Natural killer cell (primary cell): ENCODE measurements at regions not wholly inside any gene's neighbourhood (a gene's known extent, or its start where the extent isn't known, plus 50 kb on each side); places are given as distances from the start of the nearest gene placed in this dataset.

Experiments used
- ATAC-seq, 3 donors: fragments of 150-1000 bp in 2 of 3; fragments of 200-7000 bp in 1 of 3; cut with Tn5 transposase; 1 replicate in 1 of 3; 2 replicates in 2 of 3; pipeline ENCODE4 v1.10.0; 2021; ENCODE audit warnings: mild to moderate bottlenecking in 2 of 3, moderate library complexity in 2 of 3
- DNase-seq, 2 donors: peaks; one replicate each; pipeline versions ENCODE4 v3.0.0 to v3.0.0-alpha.2; 2013 to 2021; ENCODE audit warnings: mixed read lengths in 1 of 2
- H3K27ac ChIP-seq: one replicate; pipeline ENCODE4 v1.5.1; 2013; ENCODE audit warnings: mild to moderate bottlenecking, low read length
- H3K27me3 ChIP-seq: one replicate; pipeline ENCODE4 v1.6.1; 2013; ENCODE audit warnings: low read length; ENCODE audit not compliant: control insufficient read depth, insufficient read depth
- H3K36me3 ChIP-seq: one replicate; pipeline ENCODE4 v1.6.1; 2013; ENCODE audit warnings: low read length; ENCODE audit not compliant: control insufficient read depth, insufficient read depth
- H3K4me1 ChIP-seq: one replicate; pipeline ENCODE4 v1.6.1; 2013; ENCODE audit warnings: low read length; ENCODE audit not compliant: control insufficient read depth, insufficient read depth
- H3K4me3 ChIP-seq: one replicate; pipeline ENCODE4 v1.5.1; 2013; ENCODE audit warnings: low read length
- H3K9me3 ChIP-seq: one replicate; pipeline ENCODE4 v1.6.1; 2013; ENCODE audit warnings: low read length; ENCODE audit not compliant: control insufficient read depth, insufficient read depth
- H3K27ac Mint-ChIP-seq, 2 donors: one replicate each; pipeline ENCODE4 v1.8.0; 2022; ENCODE audit warnings: mild to moderate bottlenecking in 2 of 2, mixed read lengths in 2 of 2, moderate library complexity in 1 of 2
- H3K27me3 Mint-ChIP-seq, 2 donors: one replicate each; pipeline ENCODE4 v1.8.0; 2022; ENCODE audit warnings: low read depth in 2 of 2, mixed read lengths in 2 of 2
- H3K36me3 Mint-ChIP-seq: one replicate; pipeline ENCODE4 v1.8.0; 2022; ENCODE audit warnings: mixed read lengths
- H3K4me1 Mint-ChIP-seq, 2 donors: one replicate each; pipeline ENCODE4 v1.8.0; 2022; ENCODE audit warnings: mixed read lengths in 2 of 2
- H3K4me3 Mint-ChIP-seq: one replicate; pipeline ENCODE4 v1.8.0; 2022; ENCODE audit warnings: mild to moderate bottlenecking, moderate library complexity, mixed read lengths
- H3K9me3 Mint-ChIP-seq, 2 donors: one replicate each; pipeline ENCODE4 v1.8.0; 2022; ENCODE audit warnings: mixed read lengths in 2 of 2
- WGBS: methylation state at CpG from one replicate; pipeline ENCODE4 v1.1.7; 2013; ENCODE audit warnings: missing lambda C conversion rate; ENCODE audit not compliant: insufficient coverage; 5-methylcytosine and 5-hydroxymethylcytosine counted together
- intact Hi-C: fragments of 100-400 bp; cut with micrococcal nuclease; formaldehyde crosslinking; loops from one replicate; pipeline ENCODE4 v1.14.2; 2022
- TF ChIP-seq, protein P1 (sequence below): fragments of 200-600 bp; IDR thresholded peaks from one replicate; pipeline ENCODE4 v1.8.0; 2022; ENCODE audit warnings: antibody characterized with exemption

DNA sequence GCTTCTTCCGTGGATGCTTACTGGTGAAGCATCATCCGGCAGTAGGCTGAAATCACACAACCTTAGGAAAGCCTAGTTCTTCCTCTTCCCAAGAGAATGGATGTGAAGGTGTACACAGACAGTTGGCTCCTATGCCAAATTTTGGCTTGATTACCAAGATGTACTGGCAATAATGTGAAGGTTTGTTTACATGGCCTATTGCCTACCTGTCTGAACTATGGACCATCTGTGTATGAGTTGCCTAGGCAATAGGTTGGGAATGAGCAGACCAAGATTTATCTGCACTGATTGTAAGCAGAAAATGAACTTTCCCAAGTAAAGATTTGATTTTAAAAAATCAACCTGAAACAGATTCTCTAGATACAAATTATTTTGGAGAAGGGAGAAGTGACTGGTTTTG, 325.9 kb upstream of the SORCS1 start:
- H3K36me3 ChIP-seq = no peaks in the 10 kb centered on the region
- 86% methylated on average over 2 of the region's 2 CpGs for WGBS
- Mint-ChIP-seq H3K27ac (no peak overlapping the region), H3K4me3 (no peak overlapping the region), H3K9me3 (peaks cover 5 to 9% of the 10 kb centered on the region in 2 donors), H3K36me3 (no peaks in the 10 kb centered on the region), H3K4me1 (no peaks in the 10 kb centered on the region), H3K27me3 (no peaks in the 10 kb centered on the region)
- no peaks in the 10 kb centered on the region for H3K27me3 ChIP-seq
- no peak overlapping the region for H3K27ac ChIP-seq
- ATAC-seq = no peak
- no peak for DNase-seq
- TF ChIP-seq, protein P1, sequence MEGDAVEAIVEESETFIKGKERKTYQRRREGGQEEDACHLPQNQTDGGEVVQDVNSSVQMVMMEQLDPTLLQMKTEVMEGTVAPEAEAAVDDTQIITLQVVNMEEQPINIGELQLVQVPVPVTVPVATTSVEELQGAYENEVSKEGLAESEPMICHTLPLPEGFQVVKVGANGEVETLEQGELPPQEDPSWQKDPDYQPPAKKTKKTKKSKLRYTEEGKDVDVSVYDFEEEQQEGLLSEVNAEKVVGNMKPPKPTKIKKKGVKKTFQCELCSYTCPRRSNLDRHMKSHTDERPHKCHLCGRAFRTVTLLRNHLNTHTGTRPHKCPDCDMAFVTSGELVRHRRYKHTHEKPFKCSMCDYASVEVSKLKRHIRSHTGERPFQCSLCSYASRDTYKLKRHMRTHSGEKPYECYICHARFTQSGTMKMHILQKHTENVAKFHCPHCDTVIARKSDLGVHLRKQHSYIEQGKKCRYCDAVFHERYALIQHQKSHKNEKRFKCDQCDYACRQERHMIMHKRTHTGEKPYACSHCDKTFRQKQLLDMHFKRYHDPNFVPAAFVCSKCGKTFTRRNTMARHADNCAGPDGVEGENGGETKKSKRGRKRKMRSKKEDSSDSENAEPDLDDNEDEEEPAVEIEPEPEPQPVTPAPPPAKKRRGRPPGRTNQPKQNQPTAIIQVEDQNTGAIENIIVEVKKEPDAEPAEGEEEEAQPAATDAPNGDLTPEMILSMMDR = no peak
- intact Hi-C loops = no loop called here
- H3K4me1 ChIP-seq = no peaks in the 10 kb centered on the region
- H3K9me3 ChIP-seq = no peaks in the 10 kb centered on the region
- no peak overlapping the region for H3K4me3 ChIP-seq

DNA sequence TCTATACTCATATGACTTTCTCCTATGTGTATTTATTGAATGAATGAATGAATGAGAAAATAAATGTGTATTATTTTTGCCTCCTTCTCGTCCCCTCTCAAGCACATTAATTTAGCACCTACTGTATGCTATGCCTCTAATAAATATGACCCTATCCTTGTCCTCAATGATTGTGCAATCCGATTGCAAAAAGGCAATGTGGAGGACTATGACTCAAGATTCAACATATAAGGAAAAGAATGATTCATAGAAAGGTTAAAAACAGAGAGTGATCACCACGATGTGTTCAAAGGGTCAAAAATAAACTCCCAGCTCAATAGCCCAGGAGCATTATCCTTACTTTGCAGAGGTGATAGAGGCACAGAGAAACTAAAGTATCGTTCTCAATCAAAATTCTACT, 322.8 kb upstream of the SORCS1 start:
- Histone ChIP-seq H3K27me3 (no peaks in the 10 kb centered on the region), H3K4me1 (no peaks in the 10 kb centered on the region), H3K4me3 (no peak overlapping the region), H3K9me3 (no peaks in the 10 kb centered on the region), H3K27ac (no peak overlapping the region), H3K36me3 (no peaks in the 10 kb centered on the region)
- intact Hi-C loops = no loop called here
- TF ChIP-seq, protein P1 = no peak
- H3K36me3 Mint-ChIP-seq = no peaks in the 10 kb centered on the region
- no peaks in the 10 kb centered on the region for H3K27me3 Mint-ChIP-seq
- H3K9me3 Mint-ChIP-seq = peaks cover 0 to 11% of the 10 kb centered on the region in 2 donors
- no peak overlapping the region for H3K4me3 Mint-ChIP-seq
- 47% methylated on average over 3 of the region's 4 CpGs for WGBS
- H3K4me1 Mint-ChIP-seq = no peaks in the 10 kb centered on the region
- H3K27ac Mint-ChIP-seq = no peak overlapping the region
- DNase-seq (no peak), ATAC-seq (no peak)

DNA sequence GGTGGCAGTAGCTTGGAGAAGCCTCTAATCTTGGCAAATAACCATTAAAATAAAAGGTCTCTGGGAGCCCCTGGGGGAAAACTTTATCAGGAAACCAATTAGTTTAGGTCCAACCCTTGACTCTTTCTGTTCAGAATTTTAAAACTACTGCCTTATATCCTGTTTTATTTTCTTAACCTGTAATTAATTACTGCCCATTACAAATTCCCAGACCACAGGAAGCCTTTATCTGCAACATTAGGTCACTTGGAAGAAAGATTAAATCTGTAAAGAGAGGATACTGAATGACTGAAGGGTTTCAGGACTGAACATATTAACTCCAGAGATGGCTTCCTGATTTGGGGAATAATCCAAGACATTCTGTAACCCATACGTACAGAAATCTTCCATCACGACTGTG, 320.5 kb upstream of the SORCS1 start:
- Mint-ChIP-seq H3K36me3 (no peaks in the 10 kb centered on the region), H3K9me3 (peaks cover 0 to 13% of the 10 kb centered on the region in 2 donors), H3K4me1 (no peaks in the 10 kb centered on the region), H3K27ac (no peak overlapping the region), H3K27me3 (no peaks in the 10 kb centered on the region), H3K4me3 (no peak overlapping the region)
- ATAC-seq = no peak
- 78% methylated on average over 1 of the region's 2 CpGs for WGBS
- Histone ChIP-seq H3K9me3 (no peaks in the 10 kb centered on the region), H3K36me3 (no peaks in the 10 kb centered on the region), H3K4me3 (no peak overlapping the region), H3K4me1 (no peaks in the 10 kb centered on the region), H3K27ac (no peak overlapping the region), H3K27me3 (no peaks in the 10 kb centered on the region)
- no peak for DNase-seq
- intact Hi-C loops = no loop called here
- TF ChIP-seq, protein P1 = no peak

DNA sequence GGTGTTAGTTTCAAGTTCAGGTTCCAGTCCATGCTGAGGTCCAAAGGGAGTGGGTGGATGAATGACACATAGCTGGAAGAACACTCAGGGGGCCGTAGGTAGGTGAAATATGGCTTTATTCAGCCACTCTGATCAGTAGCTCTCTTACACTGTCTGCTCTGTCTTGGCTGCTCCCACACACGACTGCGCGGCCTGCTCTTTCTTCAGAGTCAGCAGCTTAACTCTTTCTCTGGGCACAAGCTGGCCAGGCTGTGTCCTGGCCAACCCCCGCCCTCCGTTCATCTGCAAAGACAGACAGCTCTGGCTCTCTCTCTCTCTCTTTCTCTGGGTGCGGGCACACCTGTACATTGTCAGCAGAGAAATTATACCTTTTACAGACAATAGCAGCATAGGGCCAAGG, 317.4 kb upstream of the SORCS1 start:
- ATAC-seq (no peak), DNase-seq (no peak)
- Histone ChIP-seq H3K9me3 (no peaks in the 10 kb centered on the region), H3K36me3 (no peaks in the 10 kb centered on the region), H3K27me3 (no peaks in the 10 kb centered on the region), H3K4me1 (no peaks in the 10 kb centered on the region), H3K4me3 (no peak overlapping the region), H3K27ac (no peak overlapping the region)
- no peaks in the 10 kb centered on the region for H3K4me1 Mint-ChIP-seq
- no peaks in the 10 kb centered on the region for H3K27me3 Mint-ChIP-seq
- H3K27ac Mint-ChIP-seq = no peak overlapping the region
- H3K4me3 Mint-ChIP-seq = no peak overlapping the region
- intact Hi-C loops = no loop called here
- TF ChIP-seq, protein P1 = no peak
- WGBS = 90% methylated on average over 7 of the region's 7 CpGs
- no peaks in the 10 kb centered on the region for H3K36me3 Mint-ChIP-seq
- H3K9me3 Mint-ChIP-seq = peaks cover 0 to 9% of the 10 kb centered on the region in 2 donors
